ENCODE measurements at regions not wholly inside any gene's neighbourhood (a gene's known extent, or its start where the extent isn't known, plus 50 kb on each side); places are given as distances from the start of the nearest gene placed in this dataset.

- Histone ChIP-seq H3K27me3 (ENCODE audit: insufficient read depth, low read length, poor library complexity) (no peaks in the 10 kb centered on the region), H2BK15ac (replicated peaks; ENCODE audit: low read depth) (no peak overlapping the region), H3K27ac (ENCODE audit: low read depth, low read length) (no peak overlapping the region), H3K79me1 (ENCODE audit: low read length) (no peaks in the 10 kb centered on the region), H4K5ac (ENCODE audit: low read length) (no peak overlapping the region), H3K79me2 (ENCODE audit: control insufficient read depth, insufficient read depth, low read length) (no peaks in the 10 kb centered on the region), H2BK120ac (ENCODE audit: low read depth, low read length) (no peak overlapping the region), H3K56ac (ENCODE audit: low read length) (no peak overlapping the region), H3K36me3 (ENCODE audit: control insufficient read depth, insufficient read depth, low read length) (no peaks in the 10 kb centered on the region), H3K4me2 (ENCODE audit: low read length) (no peak overlapping the region), H3K4ac (ENCODE audit: low read depth, low read length) (no peak overlapping the region), H3K4me3 (ENCODE audit: low read length) (no peak overlapping the region), H3K23ac (ENCODE audit: low read length) (no peak overlapping the region), H2BK5ac (ENCODE audit: low read length) (no peak overlapping the region), H2AK5ac (ENCODE audit: low read length) (no peak overlapping the region), H3K4me1 (ENCODE audit: control insufficient read depth, low read depth, low read length) (peaks cover 6% of the 10 kb centered on the region), H4K8ac (ENCODE audit: low read depth, low read length) (no peak overlapping the region), H3K9ac (ENCODE audit: low read length) (no peak overlapping the region), H3K18ac (ENCODE audit: low read length) (no peak overlapping the region)
- no CpG with 5 or more reads among the region's 1 CpG for WGBS (ENCODE audit: extremely low coverage, insufficient coverage, low lambda C conversion rate)
- DNase-seq, result no peak
These were observed 411.8 kb downstream of the MTX2 start for GRCh38 chr2:176680916-176681516.

- H3K79me1 ChIP-seq (ENCODE audit: low read length), result no peaks in the 10 kb centered on the region
- no peak overlapping the region for H3K23ac ChIP-seq (ENCODE audit: low read length)
- H4K5ac ChIP-seq (ENCODE audit: low read length), result no peak overlapping the region
- no peak overlapping the region for H3K4me3 ChIP-seq (ENCODE audit: low read length)
- no peak overlapping the region for H3K27ac ChIP-seq (ENCODE audit: low read depth, low read length)
- H2BK120ac ChIP-seq (ENCODE audit: low read depth, low read length), result no peak overlapping the region
- H3K4me1 ChIP-seq (ENCODE audit: control insufficient read depth, low read depth, low read length), result peaks cover 4% of the 10 kb centered on the region
- no peaks in the 10 kb centered on the region for H3K27me3 ChIP-seq (ENCODE audit: insufficient read depth, low read length, poor library complexity)
- no peak overlapping the region for H2BK15ac ChIP-seq (replicated peaks; ENCODE audit: low read depth)
- no peak overlapping the region for H3K18ac ChIP-seq (ENCODE audit: low read length)
- no peaks in the 10 kb centered on the region for H3K36me3 ChIP-seq (ENCODE audit: control insufficient read depth, insufficient read depth, low read length)
- H2AK5ac ChIP-seq (ENCODE audit: low read length), result no peak overlapping the region
- no peak overlapping the region for H3K4ac ChIP-seq (ENCODE audit: low read depth, low read length)
- no peak overlapping the region for H4K8ac ChIP-seq (ENCODE audit: low read depth, low read length)
- no peaks in the 10 kb centered on the region for H3K79me2 ChIP-seq (ENCODE audit: control insufficient read depth, insufficient read depth, low read length)
- no peak overlapping the region for H3K56ac ChIP-seq (ENCODE audit: low read length)
- DNase-seq, result no peak
- WGBS (ENCODE audit: extremely low coverage, insufficient coverage, low lambda C conversion rate), result no CpG with 5 or more reads among the region's 1 CpG
- H2BK5ac ChIP-seq (ENCODE audit: low read length), result no peak overlapping the region
- no peak overlapping the region for H3K4me2 ChIP-seq (ENCODE audit: low read length)
- H3K9ac ChIP-seq (ENCODE audit: low read length), result no peak overlapping the region
These were observed 412.4 kb downstream of the MTX2 start for GRCh38 chr2:176681584-176682115.

DNA sequence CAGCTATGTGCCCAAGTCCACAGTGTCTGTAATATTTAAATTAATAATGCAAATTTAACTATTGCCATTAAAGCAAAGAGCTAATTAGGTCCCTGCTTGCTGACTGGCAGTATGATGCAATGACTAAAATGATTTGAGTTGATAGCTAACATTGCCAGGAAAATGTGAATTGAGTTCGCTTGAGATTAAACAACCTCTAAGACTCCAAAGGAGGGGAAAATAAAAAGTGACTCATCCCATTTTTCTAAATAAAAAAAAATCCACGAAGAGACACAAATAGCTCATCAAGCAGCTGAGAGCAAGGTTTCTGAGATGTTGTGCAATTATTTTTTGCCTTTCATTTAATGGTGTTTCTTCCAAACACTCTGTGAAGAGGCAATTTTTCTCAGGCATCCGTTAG, 413.0 kb downstream of the MTX2 start:
- no peak overlapping the region for H4K8ac ChIP-seq (ENCODE audit: low read depth, low read length)
- no peak overlapping the region for H3K4ac ChIP-seq (ENCODE audit: low read depth, low read length)
- no peak overlapping the region for H3K27ac ChIP-seq (ENCODE audit: low read depth, low read length)
- no peaks in the 10 kb centered on the region for H3K79me2 ChIP-seq (ENCODE audit: control insufficient read depth, insufficient read depth, low read length)
- H3K4me1 ChIP-seq (ENCODE audit: control insufficient read depth, low read depth, low read length), result peaks cover 4% of the 10 kb centered on the region
- no peak overlapping the region for H3K56ac ChIP-seq (ENCODE audit: low read length)
- no peak overlapping the region for H2BK15ac ChIP-seq (replicated peaks; ENCODE audit: low read depth)
- H4K5ac ChIP-seq (ENCODE audit: low read length), result no peak overlapping the region
- no peaks in the 10 kb centered on the region for H3K36me3 ChIP-seq (ENCODE audit: control insufficient read depth, insufficient read depth, low read length)
- H3K79me1 ChIP-seq (ENCODE audit: low read length), result no peaks in the 10 kb centered on the region
- no peak overlapping the region for H3K23ac ChIP-seq (ENCODE audit: low read length)
- no peak overlapping the region for H2BK5ac ChIP-seq (ENCODE audit: low read length)
- DNase-seq, result no peak
- H3K18ac ChIP-seq (ENCODE audit: low read length), result no peak overlapping the region
- no peak overlapping the region for H2BK120ac ChIP-seq (ENCODE audit: low read depth, low read length)
- H3K4me3 ChIP-seq (ENCODE audit: low read length), result no peak overlapping the region
- H3K27me3 ChIP-seq (ENCODE audit: insufficient read depth, low read length, poor library complexity), result no peaks in the 10 kb centered on the region
- H2AK5ac ChIP-seq (ENCODE audit: low read length), result no peak overlapping the region
- no peak overlapping the region for H3K9ac ChIP-seq (ENCODE audit: low read length)
- no CpG with 5 or more reads among the region's 3 CpGs for WGBS (ENCODE audit: extremely low coverage, insufficient coverage, low lambda C conversion rate)
- no peak overlapping the region for H3K4me2 ChIP-seq (ENCODE audit: low read length)

DNA sequence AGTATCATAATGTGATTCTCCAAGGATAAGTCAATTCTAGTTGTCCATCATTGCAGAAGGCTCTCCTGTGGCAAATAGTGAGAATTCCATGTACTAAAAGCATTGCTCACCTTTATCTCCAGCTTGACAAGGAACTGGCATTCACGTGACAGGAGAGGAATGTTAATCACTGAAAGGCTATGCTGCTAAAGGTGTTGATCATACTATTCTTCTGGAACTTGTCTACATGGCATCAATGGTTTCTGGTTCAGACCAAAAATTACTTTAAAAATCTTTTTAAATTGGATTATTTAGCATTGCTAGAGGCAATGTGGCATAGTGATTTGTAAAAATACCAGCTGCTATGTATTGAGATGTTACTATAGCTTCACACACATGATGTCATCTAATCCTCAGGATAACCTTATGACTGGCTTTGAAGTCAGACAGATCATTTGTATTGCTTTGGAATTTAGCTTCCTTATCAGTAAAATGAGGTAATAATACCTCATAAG, 414.4 kb downstream of the MTX2 start:
- no peak overlapping the region for H4K5ac ChIP-seq (ENCODE audit: low read length)
- H3K18ac ChIP-seq (ENCODE audit: low read length), result no peak overlapping the region
- H3K27me3 ChIP-seq (ENCODE audit: insufficient read depth, low read length, poor library complexity), result no peaks in the 10 kb centered on the region
- H3K23ac ChIP-seq (ENCODE audit: low read length), result no peak overlapping the region
- no peak overlapping the region for H2AK5ac ChIP-seq (ENCODE audit: low read length)
- H3K36me3 ChIP-seq (ENCODE audit: control insufficient read depth, insufficient read depth, low read length), result no peaks in the 10 kb centered on the region
- WGBS (ENCODE audit: extremely low coverage, insufficient coverage, low lambda C conversion rate), result no CpG with 5 or more reads among the region's 1 CpG
- no peak overlapping the region for H2BK5ac ChIP-seq (ENCODE audit: low read length)
- H2BK15ac ChIP-seq (replicated peaks; ENCODE audit: low read depth), result no peak overlapping the region
- H2BK120ac ChIP-seq (ENCODE audit: low read depth, low read length), result no peak overlapping the region
- no peak overlapping the region for H3K56ac ChIP-seq (ENCODE audit: low read length)
- no peak overlapping the region for H3K9ac ChIP-seq (ENCODE audit: low read length)
- DNase-seq, result peak; percentile 85
- peaks cover 3% of the 10 kb centered on the region for H3K4me1 ChIP-seq (ENCODE audit: control insufficient read depth, low read depth, low read length)
- H3K27ac ChIP-seq (ENCODE audit: low read depth, low read length), result no peak overlapping the region
- no peak overlapping the region for H3K4ac ChIP-seq (ENCODE audit: low read depth, low read length)
- H3K4me2 ChIP-seq (ENCODE audit: low read length), result no peak overlapping the region
- H4K8ac ChIP-seq (ENCODE audit: low read depth, low read length), result no peak overlapping the region
- no peaks in the 10 kb centered on the region for H3K79me2 ChIP-seq (ENCODE audit: control insufficient read depth, insufficient read depth, low read length)
- H3K79me1 ChIP-seq (ENCODE audit: low read length), result no peaks in the 10 kb centered on the region
- no peak overlapping the region for H3K4me3 ChIP-seq (ENCODE audit: low read length)

- Histone ChIP-seq H3K4me2 (ENCODE audit: low read length) (no peak overlapping the region), H3K9ac (ENCODE audit: low read length) (no peak overlapping the region), H2BK15ac (replicated peaks; ENCODE audit: low read depth) (no peak overlapping the region), H3K4ac (ENCODE audit: low read depth, low read length) (no peak overlapping the region), H3K56ac (ENCODE audit: low read length) (no peak overlapping the region), H2BK5ac (ENCODE audit: low read length) (no peak overlapping the region), H3K79me2 (ENCODE audit: control insufficient read depth, insufficient read depth, low read length) (no peaks in the 10 kb centered on the region), H2BK120ac (ENCODE audit: low read depth, low read length) (no peak overlapping the region), H4K8ac (ENCODE audit: low read depth, low read length) (no peak overlapping the region), H3K4me3 (ENCODE audit: low read length) (no peak overlapping the region), H3K79me1 (ENCODE audit: low read length) (no peaks in the 10 kb centered on the region), H4K5ac (ENCODE audit: low read length) (no peak overlapping the region), H3K27ac (ENCODE audit: low read depth, low read length) (no peak overlapping the region), H3K36me3 (ENCODE audit: control insufficient read depth, insufficient read depth, low read length) (no peaks in the 10 kb centered on the region), H3K18ac (ENCODE audit: low read length) (no peak overlapping the region), H3K4me1 (ENCODE audit: control insufficient read depth, low read depth, low read length) (no peaks in the 10 kb centered on the region), H3K27me3 (ENCODE audit: insufficient read depth, low read length, poor library complexity) (no peaks in the 10 kb centered on the region), H3K23ac (ENCODE audit: low read length) (no peak overlapping the region), H2AK5ac (ENCODE audit: low read length) (no peak overlapping the region)
- DNase-seq, result no peak
- no CpG with 5 or more reads among the region's 3 CpGs for WGBS (ENCODE audit: extremely low coverage, insufficient coverage, low lambda C conversion rate)
These were observed 416.7 kb downstream of the MTX2 start for GRCh38 chr2:176685908-176686307.

GRCh38 chr2:176686328-176686727, 417.1 kb downstream of the MTX2 start:
- H3K9ac ChIP-seq (ENCODE audit: low read length), result no peak overlapping the region
- no peak overlapping the region for H2BK5ac ChIP-seq (ENCODE audit: low read length)
- no peaks in the 10 kb centered on the region for H3K79me1 ChIP-seq (ENCODE audit: low read length)
- H3K4me3 ChIP-seq (ENCODE audit: low read length), result no peak overlapping the region
- no peaks in the 10 kb centered on the region for H3K79me2 ChIP-seq (ENCODE audit: control insufficient read depth, insufficient read depth, low read length)
- no peak overlapping the region for H3K56ac ChIP-seq (ENCODE audit: low read length)
- no peak overlapping the region for H2BK15ac ChIP-seq (replicated peaks; ENCODE audit: low read depth)
- H2AK5ac ChIP-seq (ENCODE audit: low read length), result no peak overlapping the region
- no peak overlapping the region for H2BK120ac ChIP-seq (ENCODE audit: low read depth, low read length)
- H3K36me3 ChIP-seq (ENCODE audit: control insufficient read depth, insufficient read depth, low read length), result no peaks in the 10 kb centered on the region
- H3K18ac ChIP-seq (ENCODE audit: low read length), result no peak overlapping the region
- no peak for DNase-seq
- H3K4me1 ChIP-seq (ENCODE audit: control insufficient read depth, low read depth, low read length), result no peaks in the 10 kb centered on the region
- no peak overlapping the region for H3K4me2 ChIP-seq (ENCODE audit: low read length)
- no CpG with 5 or more reads among the region's 3 CpGs for WGBS (ENCODE audit: extremely low coverage, insufficient coverage, low lambda C conversion rate)
- H3K27ac ChIP-seq (ENCODE audit: low read depth, low read length), result no peak overlapping the region
- no peak overlapping the region for H4K5ac ChIP-seq (ENCODE audit: low read length)
- no peaks in the 10 kb centered on the region for H3K27me3 ChIP-seq (ENCODE audit: insufficient read depth, low read length, poor library complexity)
- no peak overlapping the region for H4K8ac ChIP-seq (ENCODE audit: low read depth, low read length)
- H3K23ac ChIP-seq (ENCODE audit: low read length), result no peak overlapping the region
- no peak overlapping the region for H3K4ac ChIP-seq (ENCODE audit: low read depth, low read length)
